GM23338 (cell line): ENCODE measurements at regions not wholly inside any gene's neighbourhood (a gene's known extent, or its start where the extent isn't known, plus 50 kb on each side); places are given as distances from the start of the nearest gene placed in this dataset.

Experiments used
- CTCF ChIP-seq, 2 experiments: fragments of 200-600 bp in 1 of 2; sonication (generic) in 1 of 2; conservative IDR thresholded peaks; 2 replicates each; pipeline versions ENCODE4 v1.5.1 to v1.6.1; 2016 to 2017; ENCODE audit warnings: antibody characterized with exemption in 2 of 2, low read depth in 2 of 2, mild to moderate bottlenecking in 2 of 2, moderate library complexity in 1 of 2
- EZH2 ChIP-seq: fragments of 200-600 bp; sonication (generic); IDR thresholded peaks from one replicate; pipeline ENCODE4 v1.8.0; 2017; ENCODE audit warnings: antibody characterized with exemption, mild to moderate bottlenecking, low read depth; ENCODE audit not compliant: unreplicated experiment
- POLR2AphosphoS5 ChIP-seq: IDR thresholded peaks from 2 replicates; pipeline ENCODE4 v1.6.1; 2016; ENCODE audit warnings: antibody characterized with exemption, low read depth
- REST ChIP-seq: IDR thresholded peaks from one replicate; pipeline ENCODE4 v1.6.1; 2018; ENCODE audit warnings: antibody characterized with exemption; ENCODE audit not compliant: unreplicated experiment
- ZNF114 ChIP-seq: fragments of 250-450 bp; sonication (Bioruptor Pico); IDR thresholded peaks from 2 replicates; pipeline ENCODE4 v1.5.0; 2020; ENCODE audit warnings: mild to moderate bottlenecking, moderate library complexity

GRCh38 chr3:74107451-74107850, 482.7 kb upstream of the PDZRN3 start:
- no peak for TF ChIP-seq POLR2AphosphoS5
- no peak for TF ChIP-seq ZNF114
- TF ChIP-seq REST = no peak
- no peak for TF ChIP-seq CTCF (conservative IDR thresholded peaks at IDR 0.05; ENCODE audit: low read depth in 2 of 2)
- TF ChIP-seq EZH2 = no peak
